ENCODE measurements at regions not wholly inside any gene's neighbourhood (a gene's known extent, or its start where the extent isn't known, plus 50 kb on each side); places are given as distances from the start of the nearest gene placed in this dataset.

DNA sequence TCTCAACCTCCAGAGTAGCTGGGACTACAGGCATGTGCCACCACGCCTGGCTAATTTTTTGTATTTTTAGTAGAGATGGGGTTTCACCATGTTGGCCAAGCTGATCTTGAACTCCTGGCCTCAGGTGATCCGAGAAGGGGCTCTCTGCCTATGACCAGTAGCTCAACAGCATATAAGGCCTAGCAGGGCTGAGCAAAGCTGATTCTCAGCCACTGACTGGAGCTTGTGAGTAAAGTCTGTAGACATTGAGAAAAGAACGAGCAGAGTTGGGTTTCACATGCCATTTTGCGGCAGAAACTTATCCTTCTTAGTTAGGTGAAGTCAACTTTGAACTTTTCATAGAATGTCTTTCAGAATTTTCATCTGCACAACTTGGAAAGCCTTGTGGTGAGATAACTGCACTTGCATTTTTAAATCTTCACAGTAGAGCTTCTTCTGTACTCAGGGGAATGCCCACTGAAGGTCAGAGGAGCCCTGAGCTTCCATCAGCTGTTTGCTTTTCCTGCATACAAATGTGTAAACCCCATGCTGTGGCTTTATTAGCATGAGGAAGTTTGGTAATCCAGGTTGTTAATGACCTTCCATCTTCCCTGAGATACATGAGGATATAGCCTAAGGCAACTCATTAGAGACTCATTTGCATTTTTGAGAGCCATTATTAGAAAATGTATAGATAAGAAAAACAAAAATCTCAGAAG, 602.4 kb downstream of the METTL4 start:
- CTCF ChIA-PET = no interaction called here
- Mint-ChIP-seq H3K4me3 (ENCODE audit: unreplicated experiment) (no peak overlapping the region), H3K27ac (ENCODE audit: unreplicated experiment) (no peak overlapping the region), H3K27me3 (ENCODE audit: insufficient read depth, unreplicated experiment) (no peaks in the 10 kb centered on the region), H3K36me3 (ENCODE audit: insufficient read depth, unreplicated experiment) (no peaks in the 10 kb centered on the region), H3K9me3 (ENCODE audit: unreplicated experiment) (no peaks in the 10 kb centered on the region), H3K4me1 (ENCODE audit: low read depth, unreplicated experiment) (peaks cover 6% of the 10 kb centered on the region)
- no peaks in the 10 kb centered on the region for H3K27me3 ChIP-seq (replicated peaks; ENCODE audit: control insufficient read depth, insufficient read depth, low read length)
- no peak for DNase-seq
- H3K9me3 ChIP-seq = no peaks in the 10 kb centered on the region
- POLR2A ChIA-PET = no interaction called here
- intact Hi-C loops (cut with micrococcal nuclease; ENCODE audit: unreplicated experiment) = no loop called here
- no TSS peak for BruUV-seq (replicated peaks)
- no peaks in the 10 kb centered on the region for H3K36me3 ChIP-seq (ENCODE audit: control insufficient read depth, insufficient read depth, low read length)
- no peak overlapping the region for H3K4me3 ChIP-seq (ENCODE audit: low read depth, low read length)
- H3K4me1 ChIP-seq = 0 out of 2 replicates have a peak, but pooled peaks cover 6% of the 10 kb centered on the region
- TF ChIP-seq, protein P1, sequence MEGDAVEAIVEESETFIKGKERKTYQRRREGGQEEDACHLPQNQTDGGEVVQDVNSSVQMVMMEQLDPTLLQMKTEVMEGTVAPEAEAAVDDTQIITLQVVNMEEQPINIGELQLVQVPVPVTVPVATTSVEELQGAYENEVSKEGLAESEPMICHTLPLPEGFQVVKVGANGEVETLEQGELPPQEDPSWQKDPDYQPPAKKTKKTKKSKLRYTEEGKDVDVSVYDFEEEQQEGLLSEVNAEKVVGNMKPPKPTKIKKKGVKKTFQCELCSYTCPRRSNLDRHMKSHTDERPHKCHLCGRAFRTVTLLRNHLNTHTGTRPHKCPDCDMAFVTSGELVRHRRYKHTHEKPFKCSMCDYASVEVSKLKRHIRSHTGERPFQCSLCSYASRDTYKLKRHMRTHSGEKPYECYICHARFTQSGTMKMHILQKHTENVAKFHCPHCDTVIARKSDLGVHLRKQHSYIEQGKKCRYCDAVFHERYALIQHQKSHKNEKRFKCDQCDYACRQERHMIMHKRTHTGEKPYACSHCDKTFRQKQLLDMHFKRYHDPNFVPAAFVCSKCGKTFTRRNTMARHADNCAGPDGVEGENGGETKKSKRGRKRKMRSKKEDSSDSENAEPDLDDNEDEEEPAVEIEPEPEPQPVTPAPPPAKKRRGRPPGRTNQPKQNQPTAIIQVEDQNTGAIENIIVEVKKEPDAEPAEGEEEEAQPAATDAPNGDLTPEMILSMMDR (IDR thresholded peaks at IDR 0.05; ENCODE audit: insufficient read depth in 1 of 2, low read depth in 1 of 2, low read length in 1 of 2, severe bottlenecking in 1 of 2, unreplicated experiment in 1 of 2) = no peak

DNA sequence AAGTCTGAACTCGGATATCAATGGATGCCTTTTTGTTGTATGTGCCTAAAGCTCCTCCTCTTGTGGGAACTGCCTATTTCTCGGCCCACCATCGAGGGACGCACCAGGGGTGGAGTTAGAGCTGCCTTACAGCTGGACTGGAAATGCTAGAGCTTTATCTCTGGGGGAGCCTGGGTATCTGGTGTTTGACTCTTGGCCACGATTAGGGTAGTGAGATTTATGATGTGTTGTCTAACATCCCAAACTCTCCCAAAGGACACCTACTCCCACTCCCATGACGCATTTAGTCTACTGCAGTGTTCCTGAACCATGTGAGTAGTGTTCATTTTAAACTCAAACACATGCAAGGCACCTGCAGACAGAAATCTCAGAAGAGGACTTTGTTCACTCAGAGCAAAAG, 594.8 kb downstream of the METTL4 start:
- Histone ChIP-seq H3K36me3 (ENCODE audit: control insufficient read depth, insufficient read depth, low read length) (no peaks in the 10 kb centered on the region), H3K9me3 (0 out of 2 replicates have a peak, but pooled peaks cover 3% of the 10 kb centered on the region), H3K4me3 (ENCODE audit: low read depth, low read length) (no peak overlapping the region), H3K27me3 (replicated peaks; ENCODE audit: control insufficient read depth, insufficient read depth, low read length) (no peaks in the 10 kb centered on the region), H3K4me1 (no peaks in the 10 kb centered on the region)
- no TSS peak for BruUV-seq (replicated peaks)
- intact Hi-C loops (cut with micrococcal nuclease; ENCODE audit: unreplicated experiment) = no loop called here
- ChIA-PET CTCF (no interaction called here), POLR2A (no interaction called here)
- Mint-ChIP-seq H3K9me3 (ENCODE audit: unreplicated experiment) (peaks cover 7% of the 10 kb centered on the region), H3K36me3 (ENCODE audit: insufficient read depth, unreplicated experiment) (no peaks in the 10 kb centered on the region), H3K4me1 (ENCODE audit: low read depth, unreplicated experiment) (no peaks in the 10 kb centered on the region), H3K27ac (ENCODE audit: unreplicated experiment) (no peak overlapping the region), H3K27me3 (ENCODE audit: insufficient read depth, unreplicated experiment) (no peaks in the 10 kb centered on the region), H3K4me3 (ENCODE audit: unreplicated experiment) (no peak overlapping the region)
- TF ChIP-seq, protein P1 (IDR thresholded peaks at IDR 0.05; ENCODE audit: insufficient read depth in 1 of 2, low read depth in 1 of 2, low read length in 1 of 2, severe bottlenecking in 1 of 2, unreplicated experiment in 1 of 2) = no peak
- no peak for DNase-seq

DNA sequence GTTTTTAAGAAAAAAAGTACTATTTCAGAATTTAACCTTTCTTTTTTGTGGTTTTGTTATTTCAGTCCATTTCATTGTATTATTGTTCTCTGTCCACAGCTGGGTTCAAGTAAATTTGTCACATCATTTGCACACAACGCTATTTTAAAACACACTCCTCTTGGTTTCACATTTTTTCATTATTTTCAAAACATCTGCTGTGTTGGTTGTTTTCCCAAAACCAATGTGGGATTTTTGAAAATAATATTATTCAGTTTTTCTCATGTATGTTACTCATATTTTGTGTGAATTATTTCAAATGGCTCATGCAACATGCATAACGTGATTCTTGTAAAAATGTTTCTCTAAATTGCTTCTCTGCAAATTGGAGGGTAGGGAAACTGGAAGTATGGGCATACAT, 589.2 kb downstream of the METTL4 start:
- TF ChIP-seq, protein P1 (IDR thresholded peaks at IDR 0.05; ENCODE audit: insufficient read depth in 1 of 2, low read depth in 1 of 2, low read length in 1 of 2, severe bottlenecking in 1 of 2, unreplicated experiment in 1 of 2) = no peak
- H3K36me3 Mint-ChIP-seq (ENCODE audit: insufficient read depth, unreplicated experiment) = no peaks in the 10 kb centered on the region
- H3K27me3 Mint-ChIP-seq (ENCODE audit: insufficient read depth, unreplicated experiment) = no peaks in the 10 kb centered on the region
- no TSS peak for BruUV-seq (replicated peaks)
- Histone ChIP-seq H3K27me3 (replicated peaks; ENCODE audit: control insufficient read depth, insufficient read depth, low read length) (no peaks in the 10 kb centered on the region), H3K36me3 (ENCODE audit: control insufficient read depth, insufficient read depth, low read length) (no peaks in the 10 kb centered on the region), H3K9me3 (0 out of 2 replicates have a peak, but pooled peaks cover 3% of the 10 kb centered on the region), H3K4me3 (ENCODE audit: low read depth, low read length) (no peak overlapping the region), H3K4me1 (no peaks in the 10 kb centered on the region)
- intact Hi-C loops (cut with micrococcal nuclease; ENCODE audit: unreplicated experiment) = no loop called here
- H3K9me3 Mint-ChIP-seq (ENCODE audit: unreplicated experiment) = peaks cover 7% of the 10 kb centered on the region
- ChIA-PET CTCF (no interaction called here), POLR2A (no interaction called here)
- H3K4me3 Mint-ChIP-seq (ENCODE audit: unreplicated experiment) = no peak overlapping the region
- no peak overlapping the region for H3K27ac Mint-ChIP-seq (ENCODE audit: unreplicated experiment)
- no peak for DNase-seq
- no peaks in the 10 kb centered on the region for H3K4me1 Mint-ChIP-seq (ENCODE audit: low read depth, unreplicated experiment)

Data from Caco-2 (cell line).